HG02610 (cell line): ENCODE measurements at regions not wholly inside any gene's neighbourhood (a gene's known extent, or its start where the extent isn't known, plus 50 kb on each side); places are given as distances from the start of the nearest gene placed in this dataset.

Experiments
- ATAC-seq: cut with Tn5 transposase; IDR thresholded peaks from one replicate; pipeline ENCODE4 v1.9.1; 2021; ENCODE audit warnings: mild to moderate bottlenecking, moderate library complexity; ENCODE audit not compliant: unreplicated experiment

- ATAC-seq: no peak
Measured at GRCh38 chr17:72439893-72440502, 319.2 kb downstream of the SOX9 start.

DNA sequence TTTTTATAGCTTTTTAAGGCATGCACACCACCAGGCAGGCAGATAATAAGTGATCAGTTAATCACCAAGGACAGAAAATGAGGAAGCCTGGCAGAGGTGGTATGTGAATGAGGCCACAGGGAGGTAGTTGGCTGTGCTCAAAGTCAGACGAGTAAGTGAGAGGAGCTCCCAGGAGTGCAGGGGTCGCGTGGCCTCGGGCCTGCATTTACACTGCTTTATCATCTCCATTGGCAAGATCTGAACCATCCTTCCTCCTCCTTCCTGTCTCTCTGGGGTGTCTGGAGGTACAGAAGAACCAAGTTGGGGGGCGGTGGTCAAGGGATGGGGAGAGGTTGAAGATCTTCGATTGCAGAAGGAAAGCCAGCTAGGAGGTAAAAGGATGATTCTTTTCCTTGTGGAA, 320.1 kb downstream of the SOX9 start:
- ATAC-seq: no peak

DNA sequence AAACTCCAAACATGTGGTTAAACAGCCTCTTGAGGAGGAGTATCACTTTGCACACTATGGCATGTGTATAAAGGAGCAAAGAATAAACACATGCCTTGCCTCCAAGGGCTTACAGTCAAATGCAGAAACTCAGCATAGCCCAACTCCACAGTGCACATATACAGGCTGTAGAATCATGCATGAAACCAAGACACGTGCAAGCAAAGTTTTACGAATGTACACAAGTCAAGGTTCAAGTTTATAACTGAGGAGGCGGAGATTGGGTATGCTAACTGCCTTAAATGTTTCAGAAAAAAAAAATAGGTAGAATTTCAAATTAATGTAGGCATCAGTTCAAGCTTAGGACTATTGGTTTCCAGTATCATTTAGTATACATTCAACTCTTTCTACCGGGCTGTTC, 321.1 kb downstream of the SOX9 start:
- ATAC-seq: no peak

DNA sequence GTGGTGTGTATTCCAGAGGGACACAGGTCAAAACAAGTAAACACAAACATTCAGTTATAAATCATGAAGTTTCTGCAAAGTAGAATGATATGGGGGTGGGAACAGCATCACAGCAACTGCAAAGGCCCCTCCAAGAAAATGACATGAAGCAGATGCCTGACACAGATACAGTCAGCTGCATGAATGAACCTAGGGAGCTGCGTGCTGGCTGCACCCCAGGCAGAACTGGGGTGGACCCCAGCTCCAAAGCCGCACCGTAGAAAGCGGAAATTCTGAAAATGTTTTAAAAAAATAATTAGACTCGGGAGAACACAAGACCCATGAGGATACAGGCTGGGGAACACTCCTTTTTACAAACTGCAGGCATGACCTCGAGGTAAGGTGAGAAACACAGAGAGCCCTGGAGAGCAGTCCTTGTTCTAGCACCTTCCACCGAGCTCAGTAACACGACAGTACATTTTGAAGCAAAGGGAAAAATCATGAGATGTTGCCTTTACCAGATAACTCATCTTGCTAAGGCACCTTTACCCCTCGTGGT, 323.8 kb downstream of the SOX9 start:
- no peak for ATAC-seq

GRCh38 chr17:72445055-72445991, 324.5 kb downstream of the SOX9 start:
- ATAC-seq: no peak

GRCh38 chr17:72446118-72446517, 325.3 kb downstream of the SOX9 start:
- ATAC-seq: no peak

- ATAC-seq: no peak
Measured at GRCh38 chr17:72446525-72447250, 325.9 kb downstream of the SOX9 start.

GRCh38 chr17:72447251-72447640, 326.4 kb downstream of the SOX9 start:
- ATAC-seq: no peak

DNA sequence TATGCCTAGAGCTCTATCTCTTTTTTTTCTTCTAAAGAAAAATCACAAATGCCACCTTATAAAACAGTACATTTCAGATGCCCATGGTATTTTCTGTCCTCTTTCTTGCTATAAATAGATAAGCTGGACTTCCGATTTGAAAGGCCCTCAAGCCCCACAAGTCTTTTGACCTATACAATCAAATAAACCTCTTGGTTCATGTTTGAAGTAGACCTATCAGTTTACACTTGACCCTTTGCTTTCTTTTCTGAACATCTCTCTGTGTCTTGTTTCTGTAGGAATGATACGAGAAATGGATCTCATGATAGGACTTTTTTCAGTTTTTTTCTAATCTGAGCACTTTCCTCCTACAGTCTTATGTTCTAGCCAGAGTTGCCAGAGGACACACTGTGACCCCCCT, 327.2 kb downstream of the SOX9 start:
- ATAC-seq: no peak

- no peak for ATAC-seq
Measured at GRCh38 chr17:72452286-72453173, 331.7 kb downstream of the SOX9 start.

DNA sequence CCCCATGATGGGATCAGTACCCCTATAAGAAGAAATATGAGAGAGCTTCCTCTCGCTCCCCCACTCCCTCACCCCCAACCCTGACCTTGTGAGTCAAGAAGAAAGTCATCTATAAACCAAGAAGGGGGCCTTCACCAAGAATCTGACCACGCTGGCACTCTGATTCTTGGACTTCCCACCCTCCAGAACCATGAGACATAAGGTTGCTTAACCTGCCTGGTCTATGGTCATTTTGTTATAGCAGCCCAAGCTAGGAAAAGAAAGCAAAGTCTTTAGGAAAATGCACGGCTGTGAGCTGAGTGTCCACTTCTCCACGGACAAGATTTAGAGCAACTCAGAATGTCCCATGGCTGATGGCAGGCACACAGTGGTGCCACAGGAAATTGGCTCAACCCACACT, 333.5 kb downstream of the SOX9 start:
- ATAC-seq: no peak

DNA sequence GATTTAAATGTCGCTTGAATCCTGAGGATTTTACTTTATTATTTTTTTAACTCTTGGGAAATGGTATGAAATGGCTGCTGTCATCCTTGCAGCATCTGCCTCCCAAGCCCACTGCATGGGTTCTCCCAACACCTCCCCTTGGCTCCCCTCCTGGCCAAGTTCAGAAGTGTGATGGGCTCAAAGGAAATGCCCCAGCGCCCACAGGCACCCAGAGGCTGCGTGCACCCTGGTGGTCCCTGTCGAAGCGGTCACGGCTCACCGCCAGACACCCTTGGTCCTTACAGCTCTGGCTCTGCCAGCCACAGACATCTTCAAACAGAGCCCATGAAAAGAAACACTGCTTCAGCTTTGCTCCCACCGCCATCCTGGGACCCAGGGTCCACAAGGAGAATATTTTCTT, 334.7 kb downstream of the SOX9 start:
- ATAC-seq: no peak

DNA sequence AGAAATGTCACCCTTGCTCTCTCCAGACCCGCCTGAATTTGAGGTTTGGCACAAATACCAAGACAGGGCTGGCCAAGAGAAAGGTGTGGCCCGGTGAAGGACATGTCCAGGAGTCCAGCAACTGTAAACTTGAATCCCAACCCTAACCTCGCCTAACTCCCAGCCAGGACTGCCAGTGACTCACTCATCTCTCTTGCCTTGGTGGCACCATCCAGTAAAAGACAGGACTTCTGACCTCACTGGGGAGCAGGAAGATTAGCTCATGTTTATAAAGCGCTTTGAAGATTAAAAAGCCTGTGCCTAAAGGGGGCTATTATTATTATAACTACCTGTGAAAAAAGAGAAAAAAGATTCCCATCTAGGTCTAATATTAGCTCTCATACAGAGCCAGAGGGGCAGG, 335.3 kb downstream of the SOX9 start:
- no peak for ATAC-seq

DNA sequence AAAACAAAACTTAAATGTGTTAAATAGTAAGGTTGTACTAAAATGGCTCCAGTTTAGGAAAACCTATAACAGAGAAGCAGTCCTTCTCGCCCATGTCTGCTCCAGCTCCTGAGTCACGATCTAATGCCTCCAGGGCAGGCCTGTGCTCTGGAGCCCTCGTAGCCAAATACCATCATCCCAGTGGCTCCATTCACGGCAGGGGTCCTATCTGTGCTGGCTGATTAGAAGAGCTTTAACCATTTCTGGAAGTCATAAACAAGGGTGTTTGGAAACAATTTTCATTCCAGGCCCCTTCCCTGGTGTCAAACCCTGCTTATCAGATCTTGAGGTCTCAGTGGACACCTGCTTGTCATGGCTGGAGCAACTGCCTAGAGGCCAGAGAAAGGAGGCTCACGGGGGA, 336.9 kb downstream of the SOX9 start:
- no peak for ATAC-seq

DNA sequence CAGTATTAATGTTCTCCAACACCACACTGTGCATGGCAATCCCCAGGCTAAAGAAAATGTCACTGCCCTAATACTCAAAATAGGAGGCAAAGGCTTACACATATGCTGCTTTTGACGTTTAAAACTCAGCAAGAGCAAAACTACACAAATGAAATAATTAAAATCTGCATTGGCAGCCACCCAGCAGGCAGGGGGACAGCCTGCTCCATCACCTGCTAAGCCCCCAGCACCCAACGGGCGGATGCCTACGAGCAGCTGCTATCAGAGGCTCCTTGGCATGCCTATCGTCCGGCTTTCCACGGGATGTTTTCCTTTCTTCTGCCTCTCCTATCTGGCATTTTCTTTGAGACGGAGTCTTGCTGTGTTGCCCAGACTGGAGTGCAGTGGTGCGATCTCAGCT, 337.5 kb downstream of the SOX9 start:
- no peak for ATAC-seq

GRCh38 chr17:72460711-72461110, 339.9 kb downstream of the SOX9 start:
- ATAC-seq: no peak

DNA sequence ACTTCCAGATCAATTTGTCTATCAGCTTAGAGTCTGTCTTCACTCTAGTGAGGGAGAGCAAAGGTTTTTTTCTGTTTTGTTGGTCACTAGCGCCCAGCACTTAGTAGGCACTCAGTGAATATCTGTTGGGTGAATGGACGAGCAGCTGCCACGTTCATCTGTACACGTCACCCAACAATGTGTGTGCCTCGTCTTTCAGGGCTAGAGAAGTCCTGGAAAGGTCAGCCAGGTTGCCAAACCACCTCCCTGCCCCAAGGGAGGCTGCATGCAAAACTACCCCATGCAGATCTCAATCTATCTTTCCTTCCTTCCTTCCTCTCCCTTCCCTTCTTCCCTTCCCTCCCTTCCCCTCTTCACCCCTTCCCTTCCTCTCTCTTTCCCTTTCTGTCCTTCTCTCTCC, 340.9 kb downstream of the SOX9 start:
- no peak for ATAC-seq

GRCh38 chr17:72462407-72462806, 341.6 kb downstream of the SOX9 start:
- no peak for ATAC-seq

DNA sequence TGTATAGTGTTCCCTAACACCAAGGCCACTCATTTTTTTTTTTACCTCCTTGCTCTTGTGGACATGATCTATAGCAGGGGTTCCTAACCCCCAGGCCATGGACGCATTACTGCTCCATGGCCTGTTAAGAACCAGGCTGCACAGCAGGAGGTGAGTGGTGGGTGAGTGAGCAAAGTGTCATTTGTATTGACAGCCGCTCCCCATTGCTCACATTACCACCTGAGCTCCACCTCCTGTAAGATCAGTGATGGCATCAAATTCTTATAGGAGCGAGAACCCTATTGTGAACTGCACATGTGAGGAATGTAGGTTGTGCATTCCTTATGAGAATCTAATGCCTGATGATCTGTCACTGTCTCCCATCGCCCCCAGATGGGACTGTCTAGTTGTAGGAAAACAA, 342.0 kb downstream of the SOX9 start:
- no peak for ATAC-seq

GRCh38 chr17:72463287-72464102, 342.7 kb downstream of the SOX9 start:
- ATAC-seq: peak; percentile 35
